ENCODE measurements at regions not wholly inside any gene's neighbourhood (a gene's known extent, or its start where the extent isn't known, plus 50 kb on each side); places are given as distances from the start of the nearest gene placed in this dataset.
"Not testable (repeated sequence)": the region's sequence is repeated elsewhere in the genome, so short reads cannot be mapped to it uniquely, and the experiment has no call there.

DNA sequence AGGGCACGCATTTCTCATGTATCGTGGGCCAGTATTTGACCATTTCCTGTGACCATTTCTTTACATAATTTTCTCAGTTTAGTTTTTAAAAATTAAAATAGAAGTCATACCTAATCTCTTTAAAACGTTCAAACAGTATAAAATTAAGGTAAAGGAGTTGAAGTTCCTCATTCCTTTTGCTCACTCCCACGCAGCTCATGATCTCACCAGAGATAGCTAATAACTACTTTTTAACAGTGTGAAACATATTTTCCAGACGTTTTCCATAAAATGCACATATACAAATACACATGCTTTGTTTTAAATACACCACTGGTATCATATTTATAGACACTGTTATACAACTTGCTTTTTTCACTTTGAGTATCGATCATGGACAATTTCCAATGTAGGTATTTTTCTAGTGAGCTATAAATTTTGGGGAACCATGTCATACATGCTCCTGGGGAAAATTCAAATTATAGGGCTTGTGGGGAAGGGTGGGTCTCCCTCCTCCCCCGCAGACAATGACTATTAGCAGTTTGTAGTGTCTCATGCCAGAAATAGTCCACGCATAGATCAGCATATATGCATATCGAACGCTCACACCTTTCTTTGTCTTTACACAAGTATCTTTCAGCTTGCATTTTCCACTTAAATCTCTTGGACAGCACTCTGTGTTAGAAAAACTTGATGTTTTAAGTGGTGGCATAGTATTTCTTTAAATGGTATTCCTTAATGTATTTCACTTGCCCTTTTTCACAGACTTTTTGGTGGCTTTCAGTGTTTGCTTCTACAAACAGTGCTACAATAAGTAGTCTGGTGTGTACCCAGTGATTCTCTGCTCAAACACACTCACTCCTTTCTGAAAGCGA, 145.5 kb upstream of the ZNF217 start:
- no peak for DNase-seq

DNA sequence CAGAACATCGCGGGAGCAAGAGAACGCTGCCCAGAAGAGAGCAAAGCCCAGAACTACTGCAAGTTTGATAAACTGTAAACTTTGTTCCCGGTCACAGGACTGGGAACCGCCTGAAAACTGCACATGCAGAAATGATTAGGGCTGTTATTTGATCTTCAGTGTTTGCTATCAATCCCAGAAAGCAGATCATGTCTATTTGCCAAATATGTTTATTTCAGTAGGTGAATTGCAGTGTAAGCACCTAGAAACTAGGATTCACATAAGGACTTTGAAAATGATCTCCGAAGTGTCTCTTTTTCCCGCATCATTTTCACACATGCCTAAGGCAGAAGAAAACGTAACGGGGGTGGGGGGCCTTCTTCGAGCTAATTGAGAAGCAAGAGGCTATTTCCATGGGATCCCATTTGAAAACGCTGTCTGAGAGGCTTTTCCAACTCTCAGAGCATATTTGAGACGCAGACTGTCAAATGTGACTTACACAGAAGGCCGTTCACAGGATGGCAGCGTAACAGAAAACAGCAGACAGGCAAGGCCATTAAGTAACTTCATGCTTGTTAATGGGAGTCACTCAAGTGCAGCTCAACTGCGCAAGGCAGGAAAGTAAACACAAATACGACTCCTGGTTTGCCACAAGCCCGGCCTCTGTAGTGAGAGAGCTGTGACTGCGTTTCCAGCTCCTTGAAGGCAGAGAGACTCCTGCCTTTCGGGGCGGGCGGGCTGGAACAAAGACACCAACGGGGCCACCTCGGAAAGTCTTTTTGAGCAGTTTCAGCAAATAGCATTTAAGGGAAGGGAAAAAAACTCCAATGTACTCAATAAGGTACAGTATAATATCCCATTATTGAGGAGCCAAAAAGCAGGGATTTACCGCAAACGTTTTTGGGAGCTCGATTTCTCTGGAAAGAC, 144.7 kb upstream of the ZNF217 start:
- DNase-seq, result peak; percentile 67 to 73

DNA sequence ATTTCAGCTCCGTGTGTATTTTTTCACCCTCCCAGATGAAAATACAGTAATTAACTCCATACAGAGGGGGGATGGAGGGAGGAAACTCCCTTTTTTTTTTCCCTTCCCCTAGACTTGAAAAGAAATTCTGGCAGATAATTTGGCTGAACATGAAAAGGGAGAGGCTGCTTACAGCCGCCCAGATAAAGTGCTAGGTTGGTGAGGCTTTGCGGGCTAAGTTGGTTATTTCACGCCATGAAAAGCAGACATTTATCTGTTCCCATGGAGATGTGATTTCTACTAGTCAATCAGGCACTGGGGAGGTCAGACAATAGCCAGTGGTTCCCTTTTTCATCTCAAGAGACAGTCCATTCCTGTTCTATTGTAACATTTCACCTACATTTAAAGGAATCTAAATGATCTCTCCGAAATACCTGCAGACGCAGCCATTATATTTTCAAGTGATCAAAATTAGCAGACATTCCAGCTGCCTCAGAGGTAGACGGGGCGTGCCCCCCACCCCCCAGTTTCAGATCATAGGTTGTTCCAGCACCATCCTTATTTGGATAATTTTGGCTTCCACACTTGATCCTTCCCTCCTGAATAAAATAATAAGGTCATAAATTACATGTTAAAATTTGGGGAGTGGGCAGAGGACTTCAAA, 143.9 kb upstream of the ZNF217 start:
- DNase-seq, result no peak

DNA sequence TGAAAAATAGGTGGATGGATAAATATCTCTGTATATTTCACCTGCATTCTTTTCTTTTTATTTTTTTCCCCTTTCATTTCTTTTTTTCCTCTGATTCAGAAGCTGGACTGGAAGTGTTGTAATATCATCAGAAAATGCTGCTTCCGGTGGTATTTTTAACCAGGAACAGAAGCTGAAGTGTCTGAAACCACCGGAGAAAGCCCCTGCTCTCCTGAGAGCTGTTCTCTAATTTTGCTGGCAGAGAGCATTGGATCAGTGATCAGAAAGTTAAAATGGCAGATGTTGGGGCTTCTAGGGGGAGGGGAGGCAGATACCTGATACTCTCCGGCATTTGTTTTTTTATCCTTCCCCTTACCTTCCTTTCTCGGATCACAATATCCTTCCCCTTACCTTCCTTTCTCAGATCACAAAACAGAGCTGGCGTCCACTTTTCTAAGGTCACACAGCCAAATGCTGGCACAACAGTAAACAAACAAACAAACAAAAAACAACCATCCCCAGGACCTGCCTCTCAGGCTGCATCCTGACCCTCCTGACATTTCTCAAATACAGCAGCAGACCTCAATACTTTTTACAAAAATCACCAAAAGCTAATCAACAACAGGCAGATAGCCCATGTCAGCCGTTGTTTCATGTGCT, 143.2 kb upstream of the ZNF217 start:
- no peak for DNase-seq

DNA sequence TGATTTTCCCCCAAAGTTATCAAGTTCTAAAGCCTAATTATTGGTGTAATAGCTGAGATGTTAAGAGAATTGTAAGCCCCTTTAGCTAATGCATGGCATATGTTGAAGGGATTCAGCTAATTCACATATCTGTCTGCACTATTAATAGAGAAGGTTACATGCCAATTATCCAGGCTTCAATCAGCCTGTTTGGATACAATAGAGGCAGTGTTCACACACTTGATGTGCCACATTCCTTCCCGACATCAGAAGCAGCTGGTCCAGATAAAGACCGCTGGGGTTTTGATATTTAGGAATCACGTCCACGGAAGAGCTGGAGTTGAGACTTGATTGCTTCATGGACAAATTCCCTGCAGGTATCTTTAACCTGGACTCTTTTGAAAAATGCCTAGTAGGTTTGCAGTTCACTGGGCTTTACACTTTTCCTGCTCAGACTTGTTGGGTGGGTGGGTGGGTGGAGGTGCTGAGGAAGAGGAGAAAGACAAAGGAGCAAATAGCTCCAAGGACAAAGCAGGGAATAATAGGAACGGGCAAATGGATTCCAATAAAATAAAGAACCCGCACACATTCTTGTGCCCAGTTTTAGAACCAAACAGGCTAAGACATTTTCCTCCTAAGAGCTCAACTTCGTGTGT, 142.6 kb upstream of the ZNF217 start:
- no peak for DNase-seq

DNA sequence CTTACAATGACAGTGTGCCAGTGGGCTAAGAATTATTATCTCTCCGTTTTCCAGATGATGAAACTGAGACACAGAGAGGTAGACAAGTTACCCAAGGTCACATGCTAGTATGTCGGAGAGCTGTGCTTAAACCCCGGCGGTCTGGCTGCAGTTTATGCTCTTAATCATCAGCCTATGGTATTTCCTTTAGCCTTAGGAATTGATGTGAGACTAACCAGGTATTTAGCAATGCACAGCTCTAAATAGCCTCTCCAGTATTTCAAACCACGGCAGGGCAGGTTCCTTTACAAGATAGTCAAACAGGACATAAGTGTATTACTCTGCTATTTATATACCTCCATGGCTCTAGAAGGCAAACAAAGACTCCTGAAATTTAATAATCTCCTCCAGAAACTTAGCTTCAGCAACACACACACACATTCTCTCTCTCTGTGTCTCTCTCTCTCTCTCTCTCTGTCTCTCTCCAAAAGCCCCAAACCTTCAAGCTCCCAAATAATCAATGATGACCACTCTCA, 142.0 kb upstream of the ZNF217 start:
- no peak for DNase-seq

DNA sequence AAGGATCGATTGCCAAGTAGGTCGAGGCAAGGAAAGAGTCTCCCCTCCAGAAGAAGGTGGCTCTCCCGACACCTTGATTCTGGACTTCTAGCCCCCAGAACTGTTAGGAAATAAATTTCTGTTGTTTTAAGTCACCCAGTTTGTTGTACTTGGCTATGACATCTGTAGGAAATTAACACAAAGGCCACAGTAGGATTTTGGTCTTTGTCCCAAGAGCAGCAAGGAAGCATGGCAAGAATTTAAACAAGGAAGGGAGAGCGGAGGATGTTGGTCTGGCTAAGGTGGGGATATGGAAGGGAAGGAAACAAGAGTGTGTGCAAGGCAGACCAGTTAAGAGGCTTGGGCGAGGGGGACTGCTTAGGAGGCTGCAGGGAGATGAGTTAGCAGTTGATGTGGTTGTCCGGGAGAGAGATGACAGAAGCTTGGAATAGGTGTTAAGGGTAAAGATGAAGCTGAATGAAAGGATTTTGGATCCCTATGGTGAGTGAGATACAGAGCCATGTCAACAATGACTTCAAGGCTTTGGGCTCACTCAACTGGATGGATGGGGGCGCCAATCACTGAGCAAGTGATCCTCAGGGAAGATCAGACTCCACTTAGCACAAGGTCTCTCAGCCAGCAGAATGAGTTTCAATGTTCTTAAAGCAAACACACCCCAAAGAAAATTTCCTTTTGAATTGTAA, 140.5 kb upstream of the ZNF217 start:
- no peak for DNase-seq

DNA sequence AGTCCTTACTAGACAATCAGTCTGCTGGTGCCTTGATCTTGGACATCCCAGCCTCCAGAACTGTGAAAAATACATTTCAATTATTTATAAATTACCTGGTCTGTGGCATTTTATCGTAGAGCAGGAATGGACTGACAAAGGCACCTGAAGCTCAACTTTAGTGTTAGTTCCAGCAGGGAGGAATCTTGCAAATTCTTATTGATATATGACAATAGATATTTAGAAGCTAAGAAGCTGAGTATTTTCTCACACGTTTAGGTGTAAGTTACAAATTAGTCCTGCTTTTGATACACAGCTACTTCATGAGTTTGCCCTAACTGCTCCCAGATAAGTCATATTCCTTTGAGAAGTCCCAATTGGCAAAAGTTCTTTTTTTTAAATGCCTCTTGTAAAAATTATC, 138.0 kb upstream of the ZNF217 start:
- no peak for DNase-seq

DNA sequence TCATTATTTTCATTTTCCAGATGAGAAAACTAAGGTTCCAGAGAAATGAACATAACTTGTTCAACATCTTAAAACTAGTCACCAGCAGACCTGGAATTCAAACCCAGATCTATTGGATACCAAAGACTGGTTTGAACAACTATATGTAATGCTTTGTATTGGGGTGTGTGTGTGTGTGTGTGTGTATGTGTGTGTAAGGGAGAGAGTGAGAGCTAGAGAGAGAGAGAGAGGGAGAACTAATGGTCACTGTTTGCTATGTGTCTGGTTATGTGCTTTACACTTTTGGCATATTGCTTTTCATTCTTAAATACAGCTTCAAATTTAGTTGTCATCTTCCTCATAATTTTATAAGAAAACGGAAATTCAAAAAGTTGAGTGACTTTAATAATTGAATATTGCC, 134.7 kb upstream of the ZNF217 start:
- no peak for DNase-seq

DNA sequence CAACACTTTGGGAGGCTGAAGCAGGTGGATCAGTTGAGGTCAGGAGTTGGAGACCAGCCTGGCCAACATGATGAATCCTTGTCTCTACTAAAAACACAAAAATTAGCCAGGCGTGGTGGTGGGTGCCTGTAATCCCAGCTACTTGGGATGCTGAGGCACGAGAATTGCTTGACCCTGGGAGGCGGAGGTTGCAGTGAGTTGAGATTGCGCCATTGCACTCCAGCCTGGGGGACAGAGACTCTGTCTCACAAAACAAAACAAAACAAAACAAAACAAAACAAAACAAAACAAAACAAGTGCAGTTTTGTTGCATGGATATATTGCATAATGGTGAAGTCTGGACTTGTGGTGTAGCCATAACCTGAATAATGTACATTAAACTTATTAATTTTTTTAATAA, 133.6 kb upstream of the ZNF217 start:
- not testable (repeated sequence) for DNase-seq

DNA sequence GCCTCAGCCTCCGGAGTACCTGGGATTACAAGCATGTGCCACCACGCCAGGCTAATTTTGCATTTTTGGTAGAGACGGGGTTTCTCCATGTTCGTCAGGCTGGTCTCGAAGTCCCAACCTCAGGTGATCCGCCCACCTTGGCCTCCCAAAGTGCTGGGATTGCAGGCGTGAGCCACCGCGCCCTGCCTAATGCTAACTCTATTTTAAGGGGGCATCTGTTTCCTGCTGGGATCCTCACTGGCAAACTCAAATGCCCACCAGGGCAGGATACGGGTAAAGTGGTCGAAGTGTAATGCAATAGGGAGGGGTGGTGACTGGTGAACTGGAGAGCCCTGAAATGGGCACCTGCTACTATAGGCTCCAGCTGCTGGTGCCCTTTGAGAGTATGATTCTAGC, 131.9 kb upstream of the ZNF217 start:
- DNase-seq, result no peak

DNA sequence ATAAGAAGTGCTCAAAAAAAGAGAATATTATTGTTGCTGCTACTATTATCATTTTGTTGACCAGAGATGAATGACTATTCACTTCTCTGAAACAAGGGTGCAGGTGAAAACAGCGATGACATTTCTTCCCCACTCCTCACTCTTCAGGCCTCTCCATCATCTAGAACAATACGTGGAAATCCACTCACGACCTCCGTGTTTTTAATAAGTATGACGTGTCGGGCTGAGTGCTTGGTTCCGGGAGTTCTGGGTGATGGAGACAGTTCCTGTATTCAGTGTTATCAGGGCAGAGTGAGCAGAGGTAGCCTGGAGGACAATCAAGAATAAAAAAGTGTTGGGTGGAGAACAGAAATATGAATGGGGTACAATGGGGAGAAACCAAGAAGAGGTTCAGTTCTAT, 130.0 kb upstream of the ZNF217 start:
- DNase-seq, result no peak

DNA sequence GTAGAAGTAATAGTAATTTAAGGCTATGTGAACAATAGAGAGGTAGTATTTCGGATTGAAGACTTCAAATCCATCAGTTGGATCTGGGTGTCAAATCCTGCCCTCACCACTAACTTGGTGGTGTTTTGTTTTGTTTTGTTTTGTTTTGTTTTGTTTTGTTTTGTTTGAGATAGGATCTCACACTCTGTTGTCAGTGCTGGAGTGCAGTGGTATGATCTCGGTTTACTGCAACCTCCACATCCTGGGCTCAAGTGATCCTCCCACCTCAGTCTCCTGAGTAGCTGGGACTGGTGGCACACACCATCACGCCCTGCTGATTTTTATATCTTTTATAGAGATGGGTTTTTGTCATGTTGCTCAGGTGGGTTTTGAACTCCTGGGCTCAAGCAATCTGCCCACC, 129.4 kb upstream of the ZNF217 start:
- no peak for DNase-seq

DNA sequence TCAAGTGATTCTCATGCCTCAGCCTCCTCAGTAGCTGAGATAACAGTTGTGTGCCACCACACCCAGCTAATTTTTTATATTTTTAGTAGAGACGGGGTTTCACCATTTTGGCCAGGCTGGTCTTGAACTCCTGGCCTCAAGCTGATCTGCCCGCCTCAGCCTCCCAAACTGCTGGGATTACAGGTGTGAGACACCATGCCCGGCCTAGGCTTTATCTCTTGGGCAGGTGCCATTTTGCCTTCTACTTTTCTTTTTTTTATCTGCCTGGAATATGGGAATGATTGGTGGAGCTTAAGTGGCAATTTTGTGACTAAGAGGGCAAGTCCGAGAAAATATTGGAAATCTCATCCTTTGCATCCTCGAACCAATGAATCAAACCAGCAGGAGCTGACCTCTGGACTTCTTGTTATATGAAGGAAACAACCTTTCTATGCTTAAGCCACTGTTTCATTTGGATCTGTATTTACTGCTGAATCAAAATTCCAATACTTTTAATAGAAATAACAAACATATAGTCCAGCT, 128.9 kb upstream of the ZNF217 start:
- DNase-seq, result no peak

DNA sequence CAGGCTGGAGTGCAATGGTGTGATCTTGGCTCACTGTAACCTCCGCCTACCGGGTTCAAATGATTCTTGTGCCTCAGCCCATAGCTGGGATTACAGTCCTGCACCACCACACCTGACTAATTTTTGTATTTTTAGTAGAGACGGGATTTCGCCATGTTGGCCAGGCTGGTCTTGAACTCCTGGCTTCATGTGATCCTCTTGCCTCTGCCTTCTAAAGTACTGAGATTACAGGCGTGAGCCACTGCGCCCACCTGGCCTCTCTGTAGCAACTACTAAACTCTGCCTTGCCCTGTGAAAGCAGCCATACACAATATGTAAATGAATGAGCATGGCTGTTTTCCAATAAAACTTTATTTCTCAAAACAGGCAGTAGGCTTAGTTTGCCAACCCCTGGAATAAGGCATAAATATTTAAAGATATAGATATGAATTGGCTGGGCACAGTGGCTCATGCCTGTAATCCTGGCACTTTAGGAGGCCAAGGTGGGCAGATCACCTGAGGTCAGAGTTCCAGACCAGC, 127.9 kb upstream of the ZNF217 start:
- DNase-seq, result not testable (repeated sequence)

DNA sequence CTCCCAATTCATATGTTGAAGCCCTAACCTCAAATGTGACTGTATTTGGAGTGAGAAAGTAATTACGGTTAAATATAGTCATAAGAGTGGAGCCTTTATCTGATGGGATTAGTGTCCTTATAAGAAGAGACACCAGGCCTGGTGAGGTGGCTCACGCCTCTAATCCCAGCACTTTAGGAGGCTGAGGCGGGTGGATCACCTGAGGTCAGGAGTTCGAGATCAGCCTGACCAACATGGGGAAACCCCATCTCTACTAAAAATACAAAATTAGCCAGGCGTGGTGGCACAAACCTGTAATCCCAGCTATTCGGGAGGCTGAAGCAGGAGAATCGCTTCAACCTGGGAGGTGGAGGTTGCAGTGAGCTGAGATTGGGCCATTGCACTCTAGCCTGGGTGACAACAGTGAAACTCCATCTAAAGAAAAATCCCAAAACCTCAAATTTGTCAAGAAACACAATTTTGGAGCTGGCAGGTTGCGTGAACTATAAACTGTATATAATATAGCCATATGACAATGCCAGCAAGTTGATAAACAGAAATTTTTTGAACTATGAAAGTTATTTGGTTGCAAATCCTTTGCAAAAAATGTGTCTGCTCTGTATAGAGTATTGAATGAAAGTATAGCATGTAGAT, 125.6 kb upstream of the ZNF217 start:
- DNase-seq, result not testable (repeated sequence)

DNA sequence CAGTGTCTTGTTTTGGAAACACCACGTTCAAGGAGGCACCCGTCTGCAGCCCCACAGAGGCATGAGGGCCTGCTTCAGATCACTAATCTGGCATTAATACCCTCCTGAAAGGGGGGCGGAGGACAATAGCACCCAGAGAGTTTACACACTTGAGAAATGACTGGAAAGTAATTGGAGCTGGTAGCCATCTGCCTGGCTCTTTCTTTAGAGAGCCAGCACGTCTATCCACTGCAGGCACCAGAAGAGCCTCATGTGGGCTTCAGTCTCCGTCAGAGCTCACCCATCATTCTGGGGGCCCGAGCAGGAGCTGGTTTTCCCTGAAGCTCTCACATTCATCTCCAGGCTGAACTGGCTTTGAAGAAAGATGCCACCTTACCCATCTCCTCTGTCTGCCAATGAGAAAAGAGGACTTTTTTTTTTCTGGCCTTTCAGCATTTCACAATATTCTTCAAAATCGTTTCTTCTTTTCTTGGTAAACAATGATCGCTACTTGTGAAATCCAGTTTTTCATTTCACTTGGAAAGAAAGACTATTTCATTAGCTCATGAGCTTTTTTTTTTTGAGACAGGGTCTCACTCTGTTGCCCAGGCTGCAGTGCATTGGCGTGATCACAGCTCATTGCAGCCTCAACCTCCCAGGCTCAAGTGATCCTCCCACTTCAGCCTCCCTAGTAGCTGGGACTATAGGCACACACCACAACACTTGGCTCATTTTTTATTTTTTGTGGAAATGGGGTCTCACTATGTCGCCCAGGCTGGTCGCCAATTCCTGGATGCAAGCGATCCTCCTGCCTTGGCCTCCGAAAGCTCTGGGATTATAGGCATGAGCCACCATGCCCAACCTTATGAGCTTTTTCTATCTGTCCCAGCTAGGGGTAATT, 124.7 kb upstream of the ZNF217 start:
- DNase-seq, result no peak

DNA sequence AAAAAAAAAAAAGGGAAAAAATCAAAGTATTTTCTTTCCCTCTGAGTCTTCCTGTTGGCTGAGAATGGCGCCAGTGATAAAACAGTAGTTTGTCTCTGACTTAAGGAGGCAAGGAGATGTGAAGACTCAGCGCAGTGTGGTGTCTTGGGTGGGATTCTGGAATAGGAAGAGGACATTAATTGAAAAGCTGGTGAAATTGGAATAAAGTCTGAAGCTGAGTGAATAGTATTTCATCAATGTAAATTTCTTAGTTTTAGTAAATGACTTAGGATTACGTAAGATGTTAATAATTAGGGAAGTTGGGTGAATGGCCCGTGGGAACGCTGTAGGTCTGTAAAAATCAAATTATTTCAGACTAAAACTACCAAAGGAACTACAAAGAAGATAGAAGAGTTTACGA, 122.8 kb upstream of the ZNF217 start:
- no peak for DNase-seq

DNA sequence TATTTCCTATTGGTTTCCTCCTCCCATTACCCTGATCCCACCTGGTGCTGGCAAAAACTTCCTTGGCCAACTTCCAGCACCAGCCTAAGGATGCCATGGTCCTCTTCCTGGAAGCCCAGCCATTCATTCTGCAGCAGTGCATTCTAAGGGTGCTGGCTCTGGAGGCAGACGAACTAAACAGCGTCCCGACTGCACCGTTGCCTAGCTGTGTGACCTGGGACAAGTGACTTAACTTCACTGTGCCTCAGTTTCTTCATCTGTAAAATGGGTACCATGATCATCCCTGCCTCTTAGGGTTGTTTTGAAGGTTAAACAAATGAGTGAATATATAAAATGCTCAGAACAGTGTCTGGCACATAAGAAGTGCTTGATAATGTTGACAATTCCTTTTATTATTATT, 120.9 kb upstream of the ZNF217 start:
- no peak for DNase-seq
